Endothelial cell (in vitro differentiated cells): ENCODE measurements at regions not wholly inside any gene's neighbourhood (a gene's known extent, or its start where the extent isn't known, plus 50 kb on each side); places are given as distances from the start of the nearest gene placed in this dataset.

Experiments used
- DNase-seq: peaks from one replicate; pipeline ENCODE4 v3.0.0; 2021; ENCODE audit warnings: low spot score
- H3K27ac Mint-ChIP-seq: one replicate; pipeline ENCODE4 v1.8.0; 2021; ENCODE audit warnings: mixed read lengths, inconsistent platforms; ENCODE audit not compliant: unreplicated experiment
- H3K27me3 Mint-ChIP-seq: one replicate; pipeline ENCODE4 v1.8.0; 2021; ENCODE audit warnings: mild to moderate bottlenecking, moderate library complexity, mixed read lengths, inconsistent platforms; ENCODE audit not compliant: unreplicated experiment
- H3K36me3 Mint-ChIP-seq: one replicate; pipeline ENCODE4 v1.8.0; 2021; ENCODE audit warnings: mild to moderate bottlenecking, low read depth, mixed read lengths, inconsistent platforms; ENCODE audit not compliant: unreplicated experiment
- H3K4me1 Mint-ChIP-seq: one replicate; pipeline ENCODE4 v1.8.0; 2021; ENCODE audit warnings: mild to moderate bottlenecking, mixed read lengths, inconsistent platforms; ENCODE audit not compliant: unreplicated experiment
- H3K4me3 Mint-ChIP-seq: one replicate; pipeline ENCODE4 v1.8.0; 2021; ENCODE audit warnings: mild to moderate bottlenecking, mixed read lengths, inconsistent platforms; ENCODE audit not compliant: unreplicated experiment
- H3K9me3 Mint-ChIP-seq: one replicate; pipeline ENCODE4 v1.8.0; 2021; ENCODE audit warnings: mixed read lengths, inconsistent platforms; ENCODE audit not compliant: unreplicated experiment
- CTCF ChIP-seq: fragments of 200-600 bp; sonication (generic); IDR thresholded peaks from one replicate; pipeline ENCODE4 v1.5.0; 2021; ENCODE audit warnings: antibody characterized with exemption; ENCODE audit not compliant: unreplicated experiment

GRCh38 chr4:97475621-97476020 is 667.7 kb downstream of the STPG2 start:
- H3K4me3 Mint-ChIP-seq = no peak overlapping the region
- no peak for TF ChIP-seq CTCF
- no peaks in the 10 kb centered on the region for H3K27me3 Mint-ChIP-seq
- H3K9me3 Mint-ChIP-seq = no peaks in the 10 kb centered on the region
- H3K27ac Mint-ChIP-seq = no peak overlapping the region
- no peak for DNase-seq
- H3K4me1 Mint-ChIP-seq = no peaks in the 10 kb centered on the region
- no peaks in the 10 kb centered on the region for H3K36me3 Mint-ChIP-seq

GRCh38 chr4:97477974-97478373 is 665.3 kb downstream of the STPG2 start:
- H3K9me3 Mint-ChIP-seq = no peaks in the 10 kb centered on the region
- DNase-seq = no peak
- H3K27me3 Mint-ChIP-seq = peaks cover 1% of the 10 kb centered on the region

GRCh38 chr4:97479388-97479787 is 663.9 kb downstream of the STPG2 start:
- Mint-ChIP-seq H3K27me3 (peaks cover 3% of the 10 kb centered on the region), H3K9me3 (no peaks in the 10 kb centered on the region), H3K4me1 (no peaks in the 10 kb centered on the region), H3K27ac (no peak overlapping the region), H3K36me3 (no peaks in the 10 kb centered on the region), H3K4me3 (no peak overlapping the region)
- no peak for DNase-seq
- TF ChIP-seq CTCF = no peak

More at GRCh38 chr4:97477974-97478373, 665.3 kb downstream of the STPG2 start:
- H3K4me1 Mint-ChIP-seq = no peaks in the 10 kb centered on the region
- no peak overlapping the region for H3K4me3 Mint-ChIP-seq
- TF ChIP-seq CTCF = no peak
- H3K36me3 Mint-ChIP-seq = no peaks in the 10 kb centered on the region
- H3K27ac Mint-ChIP-seq = no peak overlapping the region

GRCh38 chr4:97491856-97492255 is 651.4 kb downstream of the STPG2 start:
- no peak overlapping the region for H3K4me3 Mint-ChIP-seq

More at GRCh38 chr4:97491856-97492255, 651.4 kb downstream of the STPG2 start:
- no peak for TF ChIP-seq CTCF
- Mint-ChIP-seq H3K4me1 (peaks cover 6% of the 10 kb centered on the region), H3K36me3 (no peaks in the 10 kb centered on the region), H3K27ac (no peak overlapping the region), H3K27me3 (no peaks in the 10 kb centered on the region), H3K9me3 (no peaks in the 10 kb centered on the region)
- DNase-seq = no peak
